OCI-LY7 (cell line): ENCODE measurements at regions not wholly inside any gene's neighbourhood (a gene's known extent, or its start where the extent isn't known, plus 50 kb on each side); places are given as distances from the start of the nearest gene placed in this dataset.

ENCODE experiments used
- CTCF ChIP-seq: fragments of 200-600 bp; sonication (generic); conservative IDR thresholded peaks from 2 replicates; pipeline ENCODE4 v1.5.1; 2014; ENCODE audit warnings: mild to moderate bottlenecking, antibody characterized with exemption, low read length, moderate library complexity, mixed read lengths
- EZH2phosphoT487 ChIP-seq: fragments of 200-600 bp; sonication (generic); IDR thresholded peaks from 2 replicates; pipeline ENCODE4 v1.6.1; 2018; ENCODE audit warnings: low read depth, borderline replicate concordance, mild to moderate bottlenecking, mixed run types, antibody characterized with exemption, low read length, moderate library complexity, mixed read lengths

- no peak for TF ChIP-seq CTCF
- no peak for TF ChIP-seq EZH2phosphoT487
These were observed 363.3 kb upstream of the GRIN3A start for GRCh38 chr9:102101723-102102122.
